DOHH2 (cell line): ENCODE measurements at regions not wholly inside any gene's neighbourhood (a gene's known extent, or its start where the extent isn't known, plus 50 kb on each side); places are given as distances from the start of the nearest gene placed in this dataset.

ENCODE experiments used
- H3F3A ChIP-seq: fragments of 200-600 bp; sonication (generic), shearing (Covaris generic); 2 replicates; pipeline ENCODE4 v1.6.0; 2016; ENCODE audit warnings: antibody characterized with exemption, mild to moderate bottlenecking; ENCODE audit not compliant: control insufficient read depth, insufficient read depth
- H3K27ac ChIP-seq: fragments of 200-600 bp; sonication (generic); 2 replicates; pipeline ENCODE4 v1.5.1; 2014; ENCODE audit warnings: low read depth, mild to moderate bottlenecking, low read length, moderate library complexity
- H3K27me3 ChIP-seq: fragments of 200-600 bp; sonication (generic); 2 replicates; pipeline ENCODE4 v1.6.1; 2014; ENCODE audit warnings: mild to moderate bottlenecking, low read length, mixed read lengths; ENCODE audit not compliant: control insufficient read depth
- H3K36me3 ChIP-seq: fragments of 200-600 bp; sonication (generic); 2 replicates; pipeline ENCODE4 v1.6.1; 2014; ENCODE audit warnings: mild to moderate bottlenecking, low read length, moderate library complexity, mixed read lengths; ENCODE audit not compliant: control insufficient read depth
- H3K4me1 ChIP-seq: fragments of 200-600 bp; sonication (generic); 2 replicates; pipeline ENCODE4 v1.6.1; 2014; ENCODE audit warnings: mild to moderate bottlenecking, low read length, mixed read lengths; ENCODE audit not compliant: control insufficient read depth
- H3K4me2 ChIP-seq: fragments of 200-600 bp; sonication (generic); 2 replicates; pipeline ENCODE4 v1.6.0; 2014; ENCODE audit warnings: mild to moderate bottlenecking, low read length, moderate library complexity
- H3K4me3 ChIP-seq: fragments of 200-600 bp; sonication (generic); 2 replicates; pipeline ENCODE4 v1.5.1; 2014; ENCODE audit warnings: mild to moderate bottlenecking, low read length, mixed read lengths
- H3K79me2 ChIP-seq: fragments of 200-600 bp; sonication (generic); 2 replicates; pipeline ENCODE4 v1.6.1; 2014; ENCODE audit warnings: mild to moderate bottlenecking, low read length, mixed read lengths; ENCODE audit not compliant: control insufficient read depth
- H3K9me2 ChIP-seq: fragments of 200-600 bp; sonication (generic); replicated peaks from 2 replicates; pipeline ENCODE4 v1.6.1; 2014; ENCODE audit warnings: mild to moderate bottlenecking, low read length, mixed read lengths; ENCODE audit not compliant: control insufficient read depth
- H3K9me3 ChIP-seq: fragments of 200-600 bp; sonication (generic); 2 replicates; pipeline ENCODE4 v1.6.1; 2014; ENCODE audit warnings: antibody characterized with exemption, low read length, mixed read lengths; ENCODE audit not compliant: control insufficient read depth, insufficient read depth
- H4K20me1 ChIP-seq: fragments of 200-600 bp; sonication (generic); 2 replicates; pipeline ENCODE4 v1.6.0; 2014; ENCODE audit warnings: low read depth, mild to moderate bottlenecking, antibody characterized with exemption, low read length, moderate library complexity; ENCODE audit not compliant: control insufficient read depth, insufficient read depth
- CTCF ChIP-seq: fragments of 200-600 bp; sonication (generic); IDR thresholded peaks from one replicate; pipeline ENCODE4 v1.5.1; 2014; ENCODE audit warnings: antibody characterized with exemption, mild to moderate bottlenecking, low read depth, low read length; ENCODE audit not compliant: poor library complexity, severe bottlenecking
- EZH2phosphoT487 ChIP-seq: fragments of 200-600 bp; sonication (generic); IDR thresholded peaks from 2 replicates; pipeline ENCODE4 v1.6.1; 2017; ENCODE audit warnings: borderline replicate concordance, mild to moderate bottlenecking, antibody characterized with exemption, low read length, moderate library complexity, mixed read lengths

GRCh38 chr2:239466755-239467271 is 66.0 kb upstream of the HDAC4 start:
- H3F3A ChIP-seq, result no peaks in the 10 kb centered on the region

GRCh38 chr2:239466061-239466754 is 65.4 kb upstream of the HDAC4 start:
- no peak overlapping the region for H3K4me3 ChIP-seq
- TF ChIP-seq EZH2phosphoT487 (no peak), CTCF (no peak)
- no peak overlapping the region for H3K27ac ChIP-seq
- H3K27me3 ChIP-seq, result no peaks in the 10 kb centered on the region
- no peaks in the 10 kb centered on the region for H3K36me3 ChIP-seq
- H3F3A ChIP-seq, result no peaks in the 10 kb centered on the region
- H3K4me2 ChIP-seq, result no peak overlapping the region
- H3K9me2 ChIP-seq, result no peaks in the 10 kb centered on the region
- H3K9me3 ChIP-seq, result no peaks in the 10 kb centered on the region
- H3K79me2 ChIP-seq, result no peaks in the 10 kb centered on the region
- H4K20me1 ChIP-seq, result no peaks in the 10 kb centered on the region
- H3K4me1 ChIP-seq, result no peaks in the 10 kb centered on the region

More at GRCh38 chr2:239466755-239467271, 66.0 kb upstream of the HDAC4 start:
- H3K36me3 ChIP-seq, result no peaks in the 10 kb centered on the region
- no peaks in the 10 kb centered on the region for H3K9me3 ChIP-seq
- H3K27ac ChIP-seq, result no peak overlapping the region
- no peaks in the 10 kb centered on the region for H3K27me3 ChIP-seq
- no peak overlapping the region for H3K4me2 ChIP-seq
- no peaks in the 10 kb centered on the region for H3K4me1 ChIP-seq
- H3K9me2 ChIP-seq, result no peaks in the 10 kb centered on the region
- TF ChIP-seq EZH2phosphoT487 (no peak), CTCF (no peak)
- no peak overlapping the region for H3K4me3 ChIP-seq
- H4K20me1 ChIP-seq, result no peaks in the 10 kb centered on the region
- H3K79me2 ChIP-seq, result no peaks in the 10 kb centered on the region

- Histone ChIP-seq H3K36me3 (no peaks in the 10 kb centered on the region), H3K9me2 (no peaks in the 10 kb centered on the region), H3K4me2 (no peak overlapping the region), H3K79me2 (no peaks in the 10 kb centered on the region), H3K9me3 (no peaks in the 10 kb centered on the region), H3K4me1 (no peaks in the 10 kb centered on the region), H3K27ac (no peak overlapping the region), H3K27me3 (no peaks in the 10 kb centered on the region), H3K4me3 (no peak overlapping the region), H3F3A (no peaks in the 10 kb centered on the region), H4K20me1 (no peaks in the 10 kb centered on the region)
- TF ChIP-seq CTCF, result no peak
- TF ChIP-seq EZH2phosphoT487, result no peak
These were observed 64.5 kb upstream of the HDAC4 start for GRCh38 chr2:239465017-239466001.
